ENCODE measurements at regions not wholly inside any gene's neighbourhood (a gene's known extent, or its start where the extent isn't known, plus 50 kb on each side); places are given as distances from the start of the nearest gene placed in this dataset.

GRCh38 chr12:89205517-89205916 is 146.8 kb downstream of the DUSP6 start:
- TF ChIP-seq, protein P1, sequence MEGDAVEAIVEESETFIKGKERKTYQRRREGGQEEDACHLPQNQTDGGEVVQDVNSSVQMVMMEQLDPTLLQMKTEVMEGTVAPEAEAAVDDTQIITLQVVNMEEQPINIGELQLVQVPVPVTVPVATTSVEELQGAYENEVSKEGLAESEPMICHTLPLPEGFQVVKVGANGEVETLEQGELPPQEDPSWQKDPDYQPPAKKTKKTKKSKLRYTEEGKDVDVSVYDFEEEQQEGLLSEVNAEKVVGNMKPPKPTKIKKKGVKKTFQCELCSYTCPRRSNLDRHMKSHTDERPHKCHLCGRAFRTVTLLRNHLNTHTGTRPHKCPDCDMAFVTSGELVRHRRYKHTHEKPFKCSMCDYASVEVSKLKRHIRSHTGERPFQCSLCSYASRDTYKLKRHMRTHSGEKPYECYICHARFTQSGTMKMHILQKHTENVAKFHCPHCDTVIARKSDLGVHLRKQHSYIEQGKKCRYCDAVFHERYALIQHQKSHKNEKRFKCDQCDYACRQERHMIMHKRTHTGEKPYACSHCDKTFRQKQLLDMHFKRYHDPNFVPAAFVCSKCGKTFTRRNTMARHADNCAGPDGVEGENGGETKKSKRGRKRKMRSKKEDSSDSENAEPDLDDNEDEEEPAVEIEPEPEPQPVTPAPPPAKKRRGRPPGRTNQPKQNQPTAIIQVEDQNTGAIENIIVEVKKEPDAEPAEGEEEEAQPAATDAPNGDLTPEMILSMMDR (conservative IDR thresholded peaks at IDR 0.05 in 1 of 2, IDR thresholded peaks at IDR 0.05 in 1 of 2; ENCODE audit: extremely low read depth in 1 of 2, insufficient read depth in 1 of 2, low read depth in 1 of 2, low read length in 2 of 2), result no peak
- no peak for TF ChIP-seq EZH2 (IDR thresholded peaks at IDR 0.05; ENCODE audit: borderline replicate concordance, low read length)

Measured in mammary epithelial cell (primary cell).